ENCODE measurements at regions not wholly inside any gene's neighbourhood (a gene's known extent, or its start where the extent isn't known, plus 50 kb on each side); places are given as distances from the start of the nearest gene placed in this dataset.

DNA sequence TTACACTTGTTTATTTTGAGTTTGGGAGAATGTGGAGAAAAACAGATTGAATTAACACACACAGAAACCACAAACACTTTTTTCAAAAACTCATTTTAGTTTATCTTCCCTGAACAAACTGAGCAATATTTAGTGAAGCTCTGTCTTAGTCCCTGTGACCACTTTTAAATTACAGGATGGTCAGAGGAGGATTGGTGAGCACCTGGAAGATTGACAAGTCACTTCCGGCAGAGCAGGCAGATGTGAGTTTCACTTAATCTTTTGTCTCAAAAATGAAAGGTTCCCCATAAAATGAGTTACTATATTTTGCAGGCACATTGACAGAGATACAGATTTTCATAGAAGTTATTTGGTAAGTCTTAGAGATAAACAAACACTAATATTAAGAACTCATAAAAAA lies 970.1 kb downstream of the ADGRL3 start:
- ATAC-seq: no peak
- H3K9me3 ChIP-seq (ENCODE audit: control insufficient read depth, insufficient read depth, low read depth, low read length): no peaks in the 10 kb centered on the region
- TF ChIP-seq SIN3A (IDR thresholded peaks at IDR 0.05; ENCODE audit: borderline replicate concordance, insufficient read depth, low read depth, low read length) (no peak), TCF7L2 (IDR thresholded peaks at IDR 0.05; ENCODE audit: low read depth, low read length) (no peak), POLR2AphosphoS5 (IDR thresholded peaks at IDR 0.05; ENCODE audit: low read depth, low read length) (no peak)
- TF ChIP-seq, protein P1, sequence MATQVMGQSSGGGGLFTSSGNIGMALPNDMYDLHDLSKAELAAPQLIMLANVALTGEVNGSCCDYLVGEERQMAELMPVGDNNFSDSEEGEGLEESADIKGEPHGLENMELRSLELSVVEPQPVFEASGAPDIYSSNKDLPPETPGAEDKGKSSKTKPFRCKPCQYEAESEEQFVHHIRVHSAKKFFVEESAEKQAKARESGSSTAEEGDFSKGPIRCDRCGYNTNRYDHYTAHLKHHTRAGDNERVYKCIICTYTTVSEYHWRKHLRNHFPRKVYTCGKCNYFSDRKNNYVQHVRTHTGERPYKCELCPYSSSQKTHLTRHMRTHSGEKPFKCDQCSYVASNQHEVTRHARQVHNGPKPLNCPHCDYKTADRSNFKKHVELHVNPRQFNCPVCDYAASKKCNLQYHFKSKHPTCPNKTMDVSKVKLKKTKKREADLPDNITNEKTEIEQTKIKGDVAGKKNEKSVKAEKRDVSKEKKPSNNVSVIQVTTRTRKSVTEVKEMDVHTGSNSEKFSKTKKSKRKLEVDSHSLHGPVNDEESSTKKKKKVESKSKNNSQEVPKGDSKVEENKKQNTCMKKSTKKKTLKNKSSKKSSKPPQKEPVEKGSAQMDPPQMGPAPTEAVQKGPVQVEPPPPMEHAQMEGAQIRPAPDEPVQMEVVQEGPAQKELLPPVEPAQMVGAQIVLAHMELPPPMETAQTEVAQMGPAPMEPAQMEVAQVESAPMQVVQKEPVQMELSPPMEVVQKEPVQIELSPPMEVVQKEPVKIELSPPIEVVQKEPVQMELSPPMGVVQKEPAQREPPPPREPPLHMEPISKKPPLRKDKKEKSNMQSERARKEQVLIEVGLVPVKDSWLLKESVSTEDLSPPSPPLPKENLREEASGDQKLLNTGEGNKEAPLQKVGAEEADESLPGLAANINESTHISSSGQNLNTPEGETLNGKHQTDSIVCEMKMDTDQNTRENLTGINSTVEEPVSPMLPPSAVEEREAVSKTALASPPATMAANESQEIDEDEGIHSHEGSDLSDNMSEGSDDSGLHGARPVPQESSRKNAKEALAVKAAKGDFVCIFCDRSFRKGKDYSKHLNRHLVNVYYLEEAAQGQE (IDR thresholded peaks at IDR 0.05; ENCODE audit: insufficient read depth in 1 of 2, low read depth in 2 of 2, low read length in 1 of 2): no peak
- TF ChIP-seq, protein P2, sequence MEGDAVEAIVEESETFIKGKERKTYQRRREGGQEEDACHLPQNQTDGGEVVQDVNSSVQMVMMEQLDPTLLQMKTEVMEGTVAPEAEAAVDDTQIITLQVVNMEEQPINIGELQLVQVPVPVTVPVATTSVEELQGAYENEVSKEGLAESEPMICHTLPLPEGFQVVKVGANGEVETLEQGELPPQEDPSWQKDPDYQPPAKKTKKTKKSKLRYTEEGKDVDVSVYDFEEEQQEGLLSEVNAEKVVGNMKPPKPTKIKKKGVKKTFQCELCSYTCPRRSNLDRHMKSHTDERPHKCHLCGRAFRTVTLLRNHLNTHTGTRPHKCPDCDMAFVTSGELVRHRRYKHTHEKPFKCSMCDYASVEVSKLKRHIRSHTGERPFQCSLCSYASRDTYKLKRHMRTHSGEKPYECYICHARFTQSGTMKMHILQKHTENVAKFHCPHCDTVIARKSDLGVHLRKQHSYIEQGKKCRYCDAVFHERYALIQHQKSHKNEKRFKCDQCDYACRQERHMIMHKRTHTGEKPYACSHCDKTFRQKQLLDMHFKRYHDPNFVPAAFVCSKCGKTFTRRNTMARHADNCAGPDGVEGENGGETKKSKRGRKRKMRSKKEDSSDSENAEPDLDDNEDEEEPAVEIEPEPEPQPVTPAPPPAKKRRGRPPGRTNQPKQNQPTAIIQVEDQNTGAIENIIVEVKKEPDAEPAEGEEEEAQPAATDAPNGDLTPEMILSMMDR (IDR thresholded peaks at IDR 0.05): no peak
- no peaks in the 10 kb centered on the region for H3K4me1 ChIP-seq (ENCODE audit: control insufficient read depth, insufficient read depth, low read length)
- DNase-seq (ENCODE audit: low read depth, low spot score): no peak
- BruUV-seq (replicated peaks): no TSS peak
- H3K4me3 ChIP-seq (ENCODE audit: low read depth in 2 of 2, low read length in 2 of 2): no peak overlapping the region
- in situ Hi-C loops (cut with HindIII; ENCODE audit: low pct_unique_long_range_greater_than_20kb, low sequenced_read_pairs): no loop called here
- ChIA-PET POLR2A (no interaction called here), CTCF (no interaction called here)
- H3K36me3 ChIP-seq (ENCODE audit: control insufficient read depth, insufficient read depth, low read length): no peaks in the 10 kb centered on the region
- intact Hi-C loops (cut with micrococcal nuclease; ENCODE audit: unreplicated experiment): no loop called here
- no peak overlapping the region for H3K27ac ChIP-seq (ENCODE audit: low read length)
- H3K27me3 ChIP-seq (ENCODE audit: control insufficient read depth, insufficient read depth, low read length): no peaks in the 10 kb centered on the region

DNA sequence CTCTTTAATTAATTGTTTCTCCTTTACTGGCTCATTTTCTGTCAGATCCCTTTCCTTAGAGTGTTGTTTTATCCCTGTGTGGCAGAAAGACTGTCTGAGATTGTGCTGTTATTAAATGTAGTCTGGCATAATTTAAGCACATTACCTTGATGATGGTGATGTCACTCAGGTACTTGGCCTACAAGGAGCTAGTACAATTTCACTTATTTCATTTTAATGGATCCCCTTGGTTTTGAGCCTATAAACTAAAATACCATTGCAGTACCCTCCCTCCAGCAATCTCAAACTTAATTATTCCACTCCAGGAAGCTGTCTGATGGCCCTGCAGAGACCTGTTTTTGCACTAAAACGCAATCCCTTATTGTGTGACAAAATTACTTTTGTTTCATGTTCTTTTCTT lies 968.6 kb downstream of the ADGRL3 start:
- Histone ChIP-seq H3K4me3 (ENCODE audit: low read depth in 2 of 2, low read length in 2 of 2) (no peak overlapping the region), H3K9me3 (ENCODE audit: control insufficient read depth, insufficient read depth, low read depth, low read length) (no peaks in the 10 kb centered on the region), H3K36me3 (ENCODE audit: control insufficient read depth, insufficient read depth, low read length) (no peaks in the 10 kb centered on the region), H3K27me3 (ENCODE audit: control insufficient read depth, insufficient read depth, low read length) (no peaks in the 10 kb centered on the region), H3K27ac (ENCODE audit: low read length) (no peak overlapping the region), H3K4me1 (ENCODE audit: control insufficient read depth, insufficient read depth, low read length) (no peaks in the 10 kb centered on the region)
- no peak for ATAC-seq
- CTCF ChIA-PET: no interaction called here
- intact Hi-C loops (cut with micrococcal nuclease; ENCODE audit: unreplicated experiment) (no loop called here), in situ Hi-C loops (cut with HindIII; ENCODE audit: low pct_unique_long_range_greater_than_20kb, low sequenced_read_pairs) (no loop called here)
- POLR2A ChIA-PET: no interaction called here
- BruUV-seq (replicated peaks): no TSS peak
- DNase-seq (ENCODE audit: low read depth, low spot score): no peak
- no peak for TF ChIP-seq TCF7L2 (IDR thresholded peaks at IDR 0.05; ENCODE audit: low read depth, low read length)
- TF ChIP-seq, protein P2 (IDR thresholded peaks at IDR 0.05): no peak
- no peak for TF ChIP-seq SIN3A (IDR thresholded peaks at IDR 0.05; ENCODE audit: borderline replicate concordance, insufficient read depth, low read depth, low read length)
- TF ChIP-seq, protein P1 (IDR thresholded peaks at IDR 0.05; ENCODE audit: insufficient read depth in 1 of 2, low read depth in 2 of 2, low read length in 1 of 2): no peak

Measured in Panc1 (cell line).